GM12878 (cell line): ENCODE measurements at regions not wholly inside any gene's neighbourhood (a gene's known extent, or its start where the extent isn't known, plus 50 kb on each side); places are given as distances from the start of the nearest gene placed in this dataset.
"Not testable (repeated sequence)": the region's sequence is repeated elsewhere in the genome, so short reads cannot be mapped to it uniquely, and the experiment has no call there.

Source experiments
- ATAC-seq: fragments of 200-7000 bp; cut with Tn5 transposase; 3 replicates; pipeline ENCODE4 v1.9.1; 2020; ENCODE audit warnings: mild to moderate bottlenecking, moderate library complexity
- BruUV-seq: library from RNA; stranded (reverse); fragments of 400-500 nt; replicated peaks from 2 replicates; lab custom pipeline; 2021; lab: Mats Ljungman, UMichigan
- CTCF ChIA-PET: fragments of 300-600 bp; sonication (Branson Sonifier 250); formaldehyde crosslinking; extraction: SDS; loops from one replicate; lab custom pipeline; 2021; ENCODE audit warnings: inconsistent platforms; lab: Yijun Ruan, JAX
- POLR2A ChIA-PET: fragments of 350-600 bp; formaldehyde crosslinking; extraction: SDS; loops from one replicate; lab custom pipeline; 2021; ENCODE audit warnings: inconsistent platforms; lab: Charles Lee
- RAD21 ChIA-PET: fragments of 300-600 bp; sonication (Branson Sonifier 250); formaldehyde crosslinking; loops from one replicate; lab custom pipeline; 2023; ENCODE audit warnings: antibody characterized with exemption; ENCODE audit not compliant: unreplicated experiment; lab: Charles Lee
- SMC1A ChIA-PET: fragments of 300-600 bp; sonication (Branson Sonifier 250); formaldehyde crosslinking; loops from one replicate; lab custom pipeline; 2023; ENCODE audit not compliant: unreplicated experiment, uncharacterized antibody; lab: Charles Lee
- DNase-seq: peaks from one replicate; pipeline ENCODE4 v3.0.0-alpha.2; 2011; ENCODE audit warnings: low read depth, low spot score
- FAIRE-seq: peaks from 3 replicates; lab custom pipeline; 2011; peaks lifted over from hg19 to GRCh38; lab: Jason Lieb, UNC
- H2AFZ ChIP-seq: 2 replicates; pipeline ENCODE4 v1.6.0; 2011; ENCODE audit warnings: low read depth, low read length, control low read depth; ENCODE audit not compliant: control insufficient read depth
- H3K27ac ChIP-seq: 2 replicates; pipeline ENCODE4 v1.5.1; 2011; ENCODE audit warnings: control low read depth; ENCODE audit not compliant: control insufficient read depth, insufficient read depth
- H3K27me3 ChIP-seq, 2 experiments: replicated peaks in 1 of 2; 2 replicates each; pipeline versions ENCODE4 v1.6.0 to v1.6.1; 2011; ENCODE audit warnings: low read length in 1 of 2; ENCODE audit not compliant: control insufficient read depth in 2 of 2, insufficient read depth in 2 of 2
- H3K36me3 ChIP-seq, 2 experiments: 2 replicates each; pipeline ENCODE4 v1.5.1; 2011; ENCODE audit warnings: low read length in 1 of 2; ENCODE audit not compliant: control insufficient read depth in 2 of 2, insufficient read depth in 2 of 2
- H3K4me1 ChIP-seq: 2 replicates; pipeline ENCODE4 v1.6.1; 2011; ENCODE audit warnings: mild to moderate bottlenecking, low read length, moderate library complexity, mixed read lengths; ENCODE audit not compliant: control insufficient read depth, insufficient read depth
- H3K4me2 ChIP-seq: 2 replicates; pipeline ENCODE4 v1.6.0; 2011; ENCODE audit warnings: control low read depth; ENCODE audit not compliant: control insufficient read depth, insufficient read depth
- H3K4me3 ChIP-seq: fragments of 200-600 bp; sonication (generic); 2 replicates; pipeline ENCODE4 v1.5.1; 2016
- H3K79me2 ChIP-seq: 2 replicates; pipeline ENCODE4 v1.6.0; 2011; ENCODE audit warnings: low read length; ENCODE audit not compliant: control insufficient read depth, insufficient read depth
- H3K9ac ChIP-seq: 2 replicates; pipeline ENCODE4 v1.8.0; 2011; ENCODE audit warnings: low read length, control low read depth, mixed read lengths; ENCODE audit not compliant: control insufficient read depth, insufficient read depth
- H3K9me3 ChIP-seq: replicated peaks from 3 replicates; pipeline ENCODE4 v1.5.1; 2011; ENCODE audit warnings: mild to moderate bottlenecking, low read length; ENCODE audit not compliant: control insufficient read depth, insufficient read depth
- H4K20me1 ChIP-seq: 2 replicates; pipeline ENCODE4 v1.6.0; 2011; ENCODE audit not compliant: control insufficient read depth, insufficient read depth
- WGBS: methylation state at CpG from one replicate; pipeline ENCODE4 v1.1.6; 2016; ENCODE audit warnings: low lambda C conversion rate; ENCODE audit not compliant: insufficient replicate concordance, insufficient coverage; ENCODE audit errors: missing lambda C conversion rate; 5-methylcytosine and 5-hydroxymethylcytosine counted together
- in situ Hi-C: fragments of 300-500 bp; cut with MboI; formaldehyde crosslinking; loops from 9 replicates; pipeline ENCODE4 v1.14.3; 2018; ENCODE audit warnings: mixed read lengths
- intact Hi-C: fragments of 100-400 bp; cut with micrococcal nuclease; formaldehyde crosslinking; loops from one replicate; pipeline ENCODE4 v1.14.2; 2022; ENCODE audit not compliant: unreplicated experiment

- POLR2A ChIA-PET, CTCF ChIA-PET, intact Hi-C loops: not testable (repeated sequence)
These were observed 60.9 kb downstream of the PGRMC1 start for GRCh38 chrX:119296973-119297372.

GRCh38 chrX:119299812-119300211, 63.7 kb downstream of the PGRMC1 start:
- RAD21 ChIA-PET, BruUV-seq, FAIRE-seq, H3K4me3 ChIP-seq, H4K20me1 ChIP-seq, H3K27me3 ChIP-seq, H3K9me3 ChIP-seq, in situ Hi-C loops, SMC1A ChIA-PET, H3K9ac ChIP-seq, ATAC-seq, H3K4me2 ChIP-seq, H3K27ac ChIP-seq, H3K79me2 ChIP-seq, H3K4me1 ChIP-seq, H2AFZ ChIP-seq, H3K36me3 ChIP-seq, intact Hi-C loops, POLR2A ChIA-PET, DNase-seq: not testable (repeated sequence)
- 83% methylated on average over 16 of the region's 16 CpGs for WGBS
- CTCF ChIA-PET: interaction anchor here (1.4 kb wide), 1 partner anchor 10 kb away, joined by 3 read pairs; no protein-coding TSS in a partner anchor

More at GRCh38 chrX:119296973-119297372, 60.9 kb downstream of the PGRMC1 start:
- H3K4me2 ChIP-seq, H2AFZ ChIP-seq, H4K20me1 ChIP-seq, ATAC-seq, in situ Hi-C loops, RAD21 ChIA-PET, H3K27me3 ChIP-seq, H3K4me1 ChIP-seq, H3K36me3 ChIP-seq, H3K9me3 ChIP-seq, H3K9ac ChIP-seq, DNase-seq, H3K27ac ChIP-seq, H3K4me3 ChIP-seq, H3K79me2 ChIP-seq, FAIRE-seq, SMC1A ChIA-PET, BruUV-seq: not testable (repeated sequence)
- 2% methylated on average over 3 of the region's 3 CpGs for WGBS
